ENCODE measurements at regions not wholly inside any gene's neighbourhood (a gene's known extent, or its start where the extent isn't known, plus 50 kb on each side); places are given as distances from the start of the nearest gene placed in this dataset.

GRCh38 chr20:51091406-51092195 lies 68.7 kb upstream of the KCNG1 start:
- TF ChIP-seq POLR2AphosphoS5 (IDR thresholded peaks at IDR 0.05): no peak
- no peak for TF ChIP-seq CTCF (IDR thresholded peaks at IDR 0.05)
- TF ChIP-seq EP300 (IDR thresholded peaks at IDR 0.05): no peak
- no peak for TF ChIP-seq POLR2A (IDR thresholded peaks at IDR 0.05; ENCODE audit: low read depth)

All from esophagus muscularis mucosa (tissue), 4 donors.